NCI-H774 (cell line): ENCODE measurements at regions not wholly inside any gene's neighbourhood (a gene's known extent, or its start where the extent isn't known, plus 50 kb on each side); places are given as distances from the start of the nearest gene placed in this dataset.
"Not testable (repeated sequence)": the region's sequence is repeated elsewhere in the genome, so short reads cannot be mapped to it uniquely, and the experiment has no call there.

Source experiments
- DNase-seq: peaks from one replicate; lab custom pipeline; 2025; lab: John Stamatoyannopoulos, UW

DNA sequence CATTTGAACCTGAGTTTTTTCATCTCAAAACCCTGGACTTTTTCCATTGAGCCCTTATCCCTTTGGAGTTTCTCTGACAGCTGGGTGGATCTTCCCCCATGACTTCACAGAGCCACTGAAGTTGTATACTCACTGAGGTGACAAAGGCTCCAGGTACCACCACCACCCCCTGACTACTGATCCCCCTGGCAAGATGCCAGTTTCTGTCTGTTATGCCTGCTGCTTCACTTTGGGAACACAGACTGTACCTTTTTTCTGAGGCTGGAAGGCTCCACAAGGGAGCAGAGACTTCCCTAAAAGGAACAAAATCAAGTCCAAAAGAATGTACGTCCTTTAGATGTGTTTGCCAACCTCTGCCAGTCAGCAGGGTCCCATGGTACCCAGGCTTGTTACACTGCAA is 160.3 kb upstream of the JADE1 start:
- no peak for DNase-seq

GRCh38 chr4:128648021-128648420 is 161.5 kb upstream of the JADE1 start:
- DNase-seq: no peak

DNA sequence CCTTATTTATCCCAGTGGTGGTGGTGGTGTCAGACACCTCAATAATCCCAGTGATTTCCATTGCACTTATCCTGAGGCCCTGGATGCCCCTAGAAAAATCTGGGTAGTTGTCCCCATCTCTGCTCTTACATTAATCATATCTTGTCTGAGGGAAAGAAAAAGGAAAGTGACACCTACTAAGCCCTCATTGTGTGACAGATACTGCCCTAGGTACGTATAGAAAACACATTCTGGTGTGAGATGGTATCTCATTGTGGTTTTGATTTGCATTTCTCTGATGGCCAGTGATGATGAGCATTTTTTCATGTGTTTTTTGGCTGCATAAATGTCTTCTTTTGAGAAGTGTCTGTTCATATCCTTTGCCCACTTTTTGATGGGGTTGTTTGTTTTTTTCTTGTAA is 162.6 kb upstream of the JADE1 start:
- DNase-seq: not testable (repeated sequence)

- DNase-seq: not testable (repeated sequence)
Measured at GRCh38 chr4:128644693-128645654, 164.5 kb upstream of the JADE1 start.

DNA sequence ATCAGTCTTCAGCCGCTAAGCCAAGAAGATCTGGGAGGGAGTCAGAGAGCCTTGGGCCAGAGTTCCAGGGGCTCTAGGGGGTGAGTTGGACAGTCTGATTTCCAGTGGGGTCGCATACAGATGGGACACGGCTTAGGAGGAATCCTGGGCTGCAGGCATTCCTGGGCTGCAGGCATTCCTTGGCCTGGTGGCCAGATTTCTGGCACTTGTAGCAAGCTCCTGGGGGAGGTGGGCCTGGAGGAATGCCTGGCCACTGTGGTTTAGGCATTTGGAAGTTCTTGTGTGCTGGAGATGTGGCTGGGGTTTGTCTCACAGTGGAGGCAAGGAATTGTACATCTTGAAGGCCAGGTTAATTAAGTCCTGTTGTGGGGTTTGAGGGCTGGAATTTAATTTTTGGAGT is 165.4 kb upstream of the JADE1 start:
- not testable (repeated sequence) for DNase-seq

DNA sequence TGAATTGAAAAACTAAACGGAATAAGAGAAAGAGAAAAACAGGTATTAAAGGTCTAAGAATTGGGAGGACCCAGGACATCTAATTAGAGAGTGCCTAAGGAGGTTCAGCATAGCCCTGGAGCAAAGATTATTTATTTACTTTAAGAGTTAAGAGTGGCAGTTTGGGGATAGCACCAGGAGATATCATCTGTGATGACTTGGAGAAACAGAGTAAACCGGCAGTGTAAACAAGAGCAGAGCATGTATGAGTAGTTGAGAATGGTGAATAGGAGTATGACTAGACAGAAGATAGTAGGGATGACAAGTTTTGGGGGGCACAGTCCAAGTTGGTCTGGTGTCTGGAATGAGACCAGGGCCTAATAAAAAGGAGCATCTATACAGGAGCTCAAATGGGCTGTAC is 167.9 kb upstream of the JADE1 start:
- DNase-seq: not testable (repeated sequence)

DNA sequence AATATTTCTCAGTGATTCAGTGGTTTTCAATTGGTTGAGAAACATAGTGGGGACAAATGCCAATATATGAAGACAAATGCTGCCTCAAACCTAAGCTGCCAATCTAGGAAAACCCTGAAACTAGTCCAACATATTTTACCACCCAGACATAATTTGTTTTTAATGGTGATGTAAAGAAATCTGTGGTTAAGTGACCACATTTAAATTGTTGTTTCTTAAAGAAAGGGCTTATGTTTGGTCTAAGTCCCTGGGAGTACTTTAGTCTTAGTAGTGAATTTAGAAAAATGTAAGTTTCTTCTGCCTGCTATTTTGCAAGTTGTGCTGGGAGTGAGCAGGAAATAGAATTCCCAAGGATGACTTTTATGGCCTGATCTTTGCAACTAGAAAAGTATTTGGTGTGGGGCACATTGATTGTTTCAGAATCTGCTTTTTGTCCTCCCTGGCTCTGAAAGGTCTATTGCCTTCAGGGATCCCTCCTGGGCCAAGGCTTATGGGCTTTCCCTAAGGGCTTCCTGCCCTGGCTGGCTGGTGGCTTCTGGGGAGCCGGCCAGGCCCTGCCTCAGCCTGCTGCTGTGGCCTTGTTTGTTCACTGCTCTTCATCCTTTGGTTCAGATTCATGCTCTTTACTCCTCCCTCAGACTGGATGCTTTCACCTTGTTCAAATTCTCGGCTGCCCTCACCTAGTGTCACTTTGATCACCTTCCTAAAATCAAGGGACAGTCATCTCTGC is 169.8 kb upstream of the JADE1 start:
- DNase-seq: no peak

DNA sequence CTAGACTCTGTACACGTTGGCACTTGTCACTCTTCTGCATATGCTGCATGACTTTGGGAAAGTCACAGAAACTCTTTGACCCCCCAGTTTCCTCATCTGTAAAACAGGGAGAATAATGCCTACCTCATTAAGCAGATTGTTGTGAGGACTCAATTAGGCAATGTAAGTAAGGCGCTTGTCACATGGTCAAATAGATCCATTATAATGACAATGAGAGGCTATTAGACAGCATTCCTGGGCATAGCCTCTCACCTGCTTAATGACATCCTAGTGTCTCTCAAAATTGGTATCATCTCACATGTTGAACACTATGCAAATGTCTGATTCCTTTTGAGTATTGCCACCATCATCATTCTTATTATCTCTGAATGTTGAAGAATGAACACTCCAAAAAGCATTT is 172.6 kb upstream of the JADE1 start:
- no peak for DNase-seq

DNA sequence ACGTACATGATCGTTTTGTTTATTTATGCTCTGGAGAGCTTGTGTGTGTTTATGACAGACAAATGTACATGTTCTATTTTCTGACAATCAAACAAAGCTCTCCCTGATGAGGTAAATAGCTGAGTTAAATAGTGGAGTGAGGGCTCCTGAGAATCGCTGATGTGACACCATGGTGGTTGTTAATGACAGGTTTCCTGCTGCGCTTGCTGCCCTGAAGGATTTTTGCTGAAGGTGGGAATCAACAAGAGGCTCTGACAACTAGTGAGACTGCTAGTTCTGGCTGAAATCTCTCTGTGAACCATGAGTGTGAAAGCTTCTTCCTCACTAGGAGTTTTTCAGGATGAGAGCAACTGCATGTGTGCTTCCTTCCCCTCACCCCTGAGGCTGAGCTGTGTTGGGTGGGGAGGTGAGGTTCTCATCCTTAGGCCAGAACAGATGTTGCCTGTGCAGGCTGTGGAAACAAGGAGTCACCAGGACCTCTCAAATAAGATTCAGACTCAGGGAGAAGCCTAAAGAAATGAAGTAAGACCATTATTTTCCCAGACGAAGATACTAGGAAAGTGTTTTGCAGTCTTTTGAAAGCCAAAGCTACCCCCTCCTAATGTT is 173.4 kb upstream of the JADE1 start:
- no peak for DNase-seq

DNA sequence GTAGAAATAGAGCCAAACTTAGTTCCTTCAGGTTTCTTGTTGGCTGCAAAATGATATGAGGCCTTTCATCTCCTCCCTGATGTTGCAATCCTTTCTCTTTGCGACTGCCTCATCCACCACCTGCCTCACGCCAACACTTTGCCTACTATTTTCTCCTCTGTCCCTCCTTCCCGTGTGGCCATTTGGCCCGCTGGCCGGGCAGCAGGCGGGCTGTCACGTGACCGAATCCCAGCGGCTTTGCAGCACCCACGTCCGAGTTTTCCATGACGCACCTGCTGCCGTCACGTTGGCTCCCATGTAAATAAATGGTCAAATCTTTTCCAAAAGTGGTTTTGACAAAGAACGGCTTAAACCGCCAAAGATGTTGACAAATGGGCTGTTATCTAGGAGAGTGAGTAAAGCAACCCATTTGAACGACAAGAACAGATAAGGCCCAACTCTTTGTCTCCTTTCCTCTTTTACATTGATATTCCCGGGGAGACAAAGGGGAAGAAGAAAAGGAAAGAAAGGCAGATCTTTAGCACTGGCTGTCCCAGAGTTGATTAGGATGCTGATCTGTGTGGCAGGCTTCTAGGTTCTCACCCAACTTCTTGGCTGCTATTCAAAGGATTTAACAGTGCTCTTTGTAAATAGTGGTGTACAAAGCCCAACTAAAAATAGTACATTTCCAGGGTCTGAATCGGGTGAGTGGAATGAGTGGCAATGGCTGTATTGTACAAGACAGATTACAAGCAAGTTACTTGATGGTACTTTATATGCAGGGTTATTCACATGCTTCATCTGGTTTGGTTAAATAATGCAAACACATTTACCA is 174.2 kb upstream of the JADE1 start:
- peak; percentile 75 for DNase-seq

DNA sequence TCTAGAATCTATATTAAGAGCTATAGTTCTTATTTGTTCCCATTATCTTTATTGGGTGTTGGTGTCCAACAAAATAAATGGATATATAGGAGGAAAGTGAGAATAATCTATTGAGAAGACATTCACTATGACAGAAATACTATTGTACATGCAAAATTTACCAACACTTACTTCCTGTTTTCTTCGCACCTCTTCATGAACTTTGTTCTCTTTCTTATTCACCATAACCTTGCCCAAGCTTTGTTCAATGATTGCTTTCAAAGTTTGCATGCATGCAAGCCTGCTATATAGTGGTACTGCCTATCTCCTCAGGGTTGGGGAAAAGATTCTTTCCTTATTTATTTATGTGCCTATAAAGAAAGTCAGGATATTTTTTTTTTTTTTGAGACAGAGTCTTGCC is 176.4 kb upstream of the JADE1 start:
- DNase-seq: no peak

- no peak for DNase-seq
Measured at GRCh38 chr4:128630871-128631270, 178.6 kb upstream of the JADE1 start.

DNA sequence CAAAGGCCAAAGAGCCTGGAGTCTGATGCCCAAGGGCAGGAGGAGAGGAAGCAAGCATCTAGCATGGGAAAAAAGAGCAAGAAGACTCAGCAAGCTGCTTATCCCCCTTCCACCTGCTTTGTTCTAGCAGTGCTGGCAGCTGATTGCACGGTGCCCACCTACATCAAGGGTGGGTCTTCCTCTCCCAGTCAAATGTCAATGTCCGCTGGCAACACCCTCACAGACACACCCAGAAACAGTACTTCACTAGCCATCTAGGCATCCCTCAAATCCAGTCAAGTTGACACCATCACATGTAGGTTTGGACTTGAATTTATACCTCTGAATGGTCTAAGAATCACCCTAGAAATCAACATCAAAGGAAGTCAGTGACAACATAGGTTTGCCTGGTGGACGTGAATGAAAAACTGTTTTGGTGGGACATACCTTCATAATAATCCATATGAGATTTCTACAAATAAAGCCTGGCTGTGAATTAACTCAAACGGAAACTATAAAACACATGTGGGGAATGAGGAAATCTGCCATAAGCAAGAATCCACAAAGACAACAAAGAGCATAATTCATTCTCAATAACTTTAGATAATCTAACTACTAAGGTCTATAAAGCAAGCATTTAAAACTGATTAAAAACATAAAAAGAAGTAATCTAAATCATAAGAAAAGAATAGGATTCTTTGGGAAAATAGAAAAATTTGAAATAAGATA is 185.8 kb upstream of the JADE1 start:
- DNase-seq: no peak

- DNase-seq: not testable (repeated sequence)
Measured at GRCh38 chr4:128620279-128620965, 189.1 kb upstream of the JADE1 start.

- no peak for DNase-seq
Measured at GRCh38 chr4:128615197-128615596, 194.3 kb upstream of the JADE1 start.

- DNase-seq: no peak
Measured at GRCh38 chr4:128608006-128608405, 201.5 kb upstream of the JADE1 start.

DNA sequence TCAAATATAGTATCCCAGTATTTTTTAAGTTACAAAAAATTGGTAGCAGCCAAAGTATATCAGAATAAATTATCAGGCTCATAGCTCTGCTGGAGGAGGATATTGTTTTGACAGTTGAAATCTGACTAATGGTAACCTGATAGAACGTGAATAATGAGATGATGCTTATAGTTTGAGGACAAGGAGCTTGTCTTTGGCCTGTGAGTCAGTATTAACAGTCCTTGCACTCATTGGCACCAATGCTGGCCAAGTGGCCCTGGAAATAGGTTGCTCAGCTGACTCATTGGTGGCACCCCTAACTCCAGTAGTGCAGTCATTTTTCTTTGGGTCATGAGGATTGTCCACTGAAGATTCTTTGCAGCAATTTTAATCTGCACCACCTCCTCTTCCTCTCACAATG is 203.3 kb upstream of the JADE1 start:
- DNase-seq: no peak

DNA sequence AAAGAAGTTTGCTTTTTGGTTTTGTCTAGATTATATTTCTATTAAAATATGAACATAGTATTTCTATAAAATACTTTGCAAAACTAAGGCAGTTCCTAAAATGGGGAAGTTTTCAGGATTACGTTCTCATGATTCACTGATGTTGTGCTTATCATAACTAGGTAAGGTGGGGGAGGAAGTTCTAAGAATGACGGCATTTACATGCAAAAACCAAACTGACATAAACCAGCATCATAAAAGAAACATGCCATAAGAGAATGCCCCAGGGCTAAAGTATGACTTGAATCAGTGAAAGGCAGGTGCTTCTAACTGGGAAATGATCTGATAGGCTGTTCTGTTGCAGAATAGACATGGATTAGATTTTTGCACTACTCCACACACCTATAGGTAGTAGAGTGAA is 204.7 kb upstream of the JADE1 start:
- no peak for DNase-seq

GRCh38 chr4:128604204-128604603 is 205.3 kb upstream of the JADE1 start:
- no peak for DNase-seq

GRCh38 chr4:128603081-128603480 is 206.4 kb upstream of the JADE1 start:
- no peak for DNase-seq
